ENCODE measurements at regions not wholly inside any gene's neighbourhood (a gene's known extent, or its start where the extent isn't known, plus 50 kb on each side); places are given as distances from the start of the nearest gene placed in this dataset.

DNA sequence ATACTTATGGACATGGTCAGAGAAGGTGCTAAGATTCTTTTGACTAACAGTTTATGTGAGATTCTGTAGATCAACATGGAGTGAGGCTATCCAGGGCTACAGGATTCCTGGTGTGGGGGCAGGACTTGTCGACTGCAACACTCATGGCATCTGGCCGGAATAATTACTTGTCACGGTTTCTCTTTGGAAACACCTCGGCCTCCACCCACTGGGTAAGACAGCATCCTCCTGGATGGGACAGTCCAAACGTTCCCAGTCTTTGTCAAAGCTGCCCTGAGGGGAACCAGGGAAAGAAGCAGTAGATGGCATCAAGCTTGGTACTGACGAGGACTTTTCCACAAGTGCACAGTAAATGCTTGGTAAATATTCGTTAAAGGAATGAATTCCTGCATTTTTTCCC, 762.8 kb downstream of the BRD1 start:
- Mint-ChIP-seq H3K27ac (no peak overlapping the region), H3K9me3 (no peaks in the 10 kb centered on the region), H3K4me1 (peaks cover 33% of the 10 kb centered on the region), H3K36me3 (ENCODE audit: low read depth) (no peaks in the 10 kb centered on the region), H3K4me3 (no peak overlapping the region), H3K27me3 (ENCODE audit: insufficient read depth, low read depth, poor library complexity) (peaks cover 4% of the 10 kb centered on the region)
- no peak overlapping the region for H3K4me2 ChIP-seq
- no peak overlapping the region for H2AFZ ChIP-seq
- no peak overlapping the region for H3K27ac ChIP-seq (ENCODE audit: low read depth)
- TF ChIP-seq NANOG (IDR thresholded peaks at IDR 0.05; ENCODE audit: borderline replicate concordance) (no peak), ZNF114 (CRISPR knock-in tag; IDR thresholded peaks at IDR 0.05) (no peak), ZNF331 (CRISPR knock-in tag; IDR thresholded peaks at IDR 0.05; ENCODE audit: low read depth) (no peak), JUNB (IDR thresholded peaks at IDR 0.05; ENCODE audit: unreplicated experiment) (no peak), EZH2 (IDR thresholded peaks at IDR 0.05; ENCODE audit: low read depth, unreplicated experiment) (no peak), STAT1 (IDR thresholded peaks at IDR 0.05; ENCODE audit: unreplicated experiment) (no peak), CREB1 (CRISPR knock-in tag; IDR thresholded peaks at IDR 0.05; ENCODE audit: low read depth) (no peak), POLR2AphosphoS5 (IDR thresholded peaks at IDR 0.05; ENCODE audit: low read depth) (no peak), EZH2phosphoT487 (IDR thresholded peaks at IDR 0.05; ENCODE audit: unreplicated experiment) (no peak)
- TF ChIP-seq, protein P1, sequence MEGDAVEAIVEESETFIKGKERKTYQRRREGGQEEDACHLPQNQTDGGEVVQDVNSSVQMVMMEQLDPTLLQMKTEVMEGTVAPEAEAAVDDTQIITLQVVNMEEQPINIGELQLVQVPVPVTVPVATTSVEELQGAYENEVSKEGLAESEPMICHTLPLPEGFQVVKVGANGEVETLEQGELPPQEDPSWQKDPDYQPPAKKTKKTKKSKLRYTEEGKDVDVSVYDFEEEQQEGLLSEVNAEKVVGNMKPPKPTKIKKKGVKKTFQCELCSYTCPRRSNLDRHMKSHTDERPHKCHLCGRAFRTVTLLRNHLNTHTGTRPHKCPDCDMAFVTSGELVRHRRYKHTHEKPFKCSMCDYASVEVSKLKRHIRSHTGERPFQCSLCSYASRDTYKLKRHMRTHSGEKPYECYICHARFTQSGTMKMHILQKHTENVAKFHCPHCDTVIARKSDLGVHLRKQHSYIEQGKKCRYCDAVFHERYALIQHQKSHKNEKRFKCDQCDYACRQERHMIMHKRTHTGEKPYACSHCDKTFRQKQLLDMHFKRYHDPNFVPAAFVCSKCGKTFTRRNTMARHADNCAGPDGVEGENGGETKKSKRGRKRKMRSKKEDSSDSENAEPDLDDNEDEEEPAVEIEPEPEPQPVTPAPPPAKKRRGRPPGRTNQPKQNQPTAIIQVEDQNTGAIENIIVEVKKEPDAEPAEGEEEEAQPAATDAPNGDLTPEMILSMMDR (conservative IDR thresholded peaks at IDR 0.05; ENCODE audit: low read depth in 2 of 2), result no peak
- TF ChIP-seq, protein P2, sequence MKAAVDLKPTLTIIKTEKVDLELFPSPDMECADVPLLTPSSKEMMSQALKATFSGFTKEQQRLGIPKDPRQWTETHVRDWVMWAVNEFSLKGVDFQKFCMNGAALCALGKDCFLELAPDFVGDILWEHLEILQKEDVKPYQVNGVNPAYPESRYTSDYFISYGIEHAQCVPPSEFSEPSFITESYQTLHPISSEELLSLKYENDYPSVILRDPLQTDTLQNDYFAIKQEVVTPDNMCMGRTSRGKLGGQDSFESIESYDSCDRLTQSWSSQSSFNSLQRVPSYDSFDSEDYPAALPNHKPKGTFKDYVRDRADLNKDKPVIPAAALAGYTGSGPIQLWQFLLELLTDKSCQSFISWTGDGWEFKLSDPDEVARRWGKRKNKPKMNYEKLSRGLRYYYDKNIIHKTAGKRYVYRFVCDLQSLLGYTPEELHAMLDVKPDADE (IDR thresholded peaks at IDR 0.05), result no peak
- TF ChIP-seq, protein P3, sequence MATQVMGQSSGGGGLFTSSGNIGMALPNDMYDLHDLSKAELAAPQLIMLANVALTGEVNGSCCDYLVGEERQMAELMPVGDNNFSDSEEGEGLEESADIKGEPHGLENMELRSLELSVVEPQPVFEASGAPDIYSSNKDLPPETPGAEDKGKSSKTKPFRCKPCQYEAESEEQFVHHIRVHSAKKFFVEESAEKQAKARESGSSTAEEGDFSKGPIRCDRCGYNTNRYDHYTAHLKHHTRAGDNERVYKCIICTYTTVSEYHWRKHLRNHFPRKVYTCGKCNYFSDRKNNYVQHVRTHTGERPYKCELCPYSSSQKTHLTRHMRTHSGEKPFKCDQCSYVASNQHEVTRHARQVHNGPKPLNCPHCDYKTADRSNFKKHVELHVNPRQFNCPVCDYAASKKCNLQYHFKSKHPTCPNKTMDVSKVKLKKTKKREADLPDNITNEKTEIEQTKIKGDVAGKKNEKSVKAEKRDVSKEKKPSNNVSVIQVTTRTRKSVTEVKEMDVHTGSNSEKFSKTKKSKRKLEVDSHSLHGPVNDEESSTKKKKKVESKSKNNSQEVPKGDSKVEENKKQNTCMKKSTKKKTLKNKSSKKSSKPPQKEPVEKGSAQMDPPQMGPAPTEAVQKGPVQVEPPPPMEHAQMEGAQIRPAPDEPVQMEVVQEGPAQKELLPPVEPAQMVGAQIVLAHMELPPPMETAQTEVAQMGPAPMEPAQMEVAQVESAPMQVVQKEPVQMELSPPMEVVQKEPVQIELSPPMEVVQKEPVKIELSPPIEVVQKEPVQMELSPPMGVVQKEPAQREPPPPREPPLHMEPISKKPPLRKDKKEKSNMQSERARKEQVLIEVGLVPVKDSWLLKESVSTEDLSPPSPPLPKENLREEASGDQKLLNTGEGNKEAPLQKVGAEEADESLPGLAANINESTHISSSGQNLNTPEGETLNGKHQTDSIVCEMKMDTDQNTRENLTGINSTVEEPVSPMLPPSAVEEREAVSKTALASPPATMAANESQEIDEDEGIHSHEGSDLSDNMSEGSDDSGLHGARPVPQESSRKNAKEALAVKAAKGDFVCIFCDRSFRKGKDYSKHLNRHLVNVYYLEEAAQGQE (IDR thresholded peaks at IDR 0.05; ENCODE audit: unreplicated experiment), result no peak
- TF ChIP-seq, protein P4, sequence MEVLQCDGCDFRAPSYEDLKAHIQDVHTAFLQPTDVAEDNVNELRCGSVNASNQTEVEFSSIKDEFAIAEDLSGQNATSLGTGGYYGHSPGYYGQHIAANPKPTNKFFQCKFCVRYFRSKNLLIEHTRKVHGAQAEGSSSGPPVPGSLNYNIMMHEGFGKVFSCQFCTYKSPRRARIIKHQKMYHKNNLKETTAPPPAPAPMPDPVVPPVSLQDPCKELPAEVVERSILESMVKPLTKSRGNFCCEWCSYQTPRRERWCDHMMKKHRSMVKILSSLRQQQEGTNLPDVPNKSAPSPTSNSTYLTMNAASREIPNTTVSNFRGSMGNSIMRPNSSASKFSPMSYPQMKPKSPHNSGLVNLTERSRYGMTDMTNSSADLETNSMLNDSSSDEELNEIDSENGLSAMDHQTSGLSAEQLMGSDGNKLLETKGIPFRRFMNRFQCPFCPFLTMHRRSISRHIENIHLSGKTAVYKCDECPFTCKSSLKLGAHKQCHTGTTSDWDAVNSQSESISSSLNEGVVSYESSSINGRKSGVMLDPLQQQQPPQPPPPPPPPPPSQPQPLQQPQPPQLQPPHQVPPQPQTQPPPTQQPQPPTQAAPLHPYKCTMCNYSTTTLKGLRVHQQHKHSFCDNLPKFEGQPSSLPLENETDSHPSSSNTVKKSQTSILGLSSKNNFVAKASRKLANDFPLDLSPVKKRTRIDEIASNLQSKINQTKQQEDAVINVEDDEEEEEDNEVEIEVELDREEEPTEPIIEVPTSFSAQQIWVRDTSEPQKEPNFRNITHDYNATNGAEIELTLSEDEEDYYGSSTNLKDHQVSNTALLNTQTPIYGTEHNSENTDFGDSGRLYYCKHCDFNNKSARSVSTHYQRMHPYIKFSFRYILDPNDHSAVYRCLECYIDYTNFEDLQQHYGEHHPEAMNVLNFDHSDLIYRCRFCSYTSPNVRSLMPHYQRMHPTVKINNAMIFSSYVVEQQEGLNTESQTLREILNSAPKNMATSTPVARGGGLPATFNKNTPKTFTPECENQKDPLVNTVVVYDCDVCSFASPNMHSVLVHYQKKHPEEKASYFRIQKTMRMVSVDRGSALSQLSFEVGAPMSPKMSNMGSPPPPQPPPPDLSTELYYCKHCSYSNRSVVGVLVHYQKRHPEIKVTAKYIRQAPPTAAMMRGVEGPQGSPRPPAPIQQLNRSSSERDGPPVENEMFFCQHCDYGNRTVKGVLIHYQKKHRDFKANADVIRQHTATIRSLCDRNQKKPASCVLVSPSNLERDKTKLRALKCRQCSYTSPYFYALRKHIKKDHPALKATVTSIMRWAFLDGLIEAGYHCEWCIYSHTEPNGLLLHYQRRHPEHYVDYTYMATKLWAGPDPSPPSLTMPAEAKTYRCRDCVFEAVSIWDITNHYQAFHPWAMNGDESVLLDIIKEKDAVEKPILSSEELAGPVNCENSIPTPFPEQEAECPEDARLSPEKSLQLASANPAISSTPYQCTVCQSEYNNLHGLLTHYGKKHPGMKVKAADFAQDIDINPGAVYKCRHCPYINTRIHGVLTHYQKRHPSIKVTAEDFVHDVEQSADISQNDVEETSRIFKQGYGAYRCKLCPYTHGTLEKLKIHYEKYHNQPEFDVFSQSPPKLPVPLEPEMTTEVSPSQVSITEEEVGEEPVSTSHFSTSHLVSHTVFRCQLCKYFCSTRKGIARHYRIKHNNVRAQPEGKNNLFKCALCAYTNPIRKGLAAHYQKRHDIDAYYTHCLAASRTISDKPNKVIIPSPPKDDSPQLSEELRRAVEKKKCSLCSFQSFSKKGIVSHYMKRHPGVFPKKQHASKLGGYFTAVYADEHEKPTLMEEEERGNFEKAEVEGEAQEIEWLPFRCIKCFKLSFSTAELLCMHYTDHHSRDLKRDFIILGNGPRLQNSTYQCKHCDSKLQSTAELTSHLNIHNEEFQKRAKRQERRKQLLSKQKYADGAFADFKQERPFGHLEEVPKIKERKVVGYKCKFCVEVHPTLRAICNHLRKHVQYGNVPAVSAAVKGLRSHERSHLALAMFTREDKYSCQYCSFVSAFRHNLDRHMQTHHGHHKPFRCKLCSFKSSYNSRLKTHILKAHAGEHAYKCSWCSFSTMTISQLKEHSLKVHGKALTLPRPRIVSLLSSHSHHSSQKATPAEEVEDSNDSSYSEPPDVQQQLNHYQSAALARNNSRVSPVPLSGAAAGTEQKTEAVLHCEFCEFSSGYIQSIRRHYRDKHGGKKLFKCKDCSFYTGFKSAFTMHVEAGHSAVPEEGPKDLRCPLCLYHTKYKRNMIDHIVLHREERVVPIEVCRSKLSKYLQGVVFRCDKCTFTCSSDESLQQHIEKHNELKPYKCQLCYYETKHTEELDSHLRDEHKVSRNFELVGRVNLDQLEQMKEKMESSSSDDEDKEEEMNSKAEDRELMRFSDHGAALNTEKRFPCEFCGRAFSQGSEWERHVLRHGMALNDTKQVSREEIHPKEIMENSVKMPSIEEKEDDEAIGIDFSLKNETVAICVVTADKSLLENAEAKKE (CRISPR knock-in tag; IDR thresholded peaks at IDR 0.05), result no peak
- H3K9me2 ChIP-seq (ENCODE audit: insufficient read depth), result no peaks in the 10 kb centered on the region
- H3K27me3 ChIP-seq (ENCODE audit: insufficient read depth), result no peaks in the 10 kb centered on the region
- peaks cover 3% of the 10 kb centered on the region; the same call in 1 of the 2 replicates for H3K36me3 ChIP-seq (ENCODE audit: insufficient read depth)
- ATAC-seq (no peak), DNase-seq (ENCODE audit: low spot score) (no peak)
- H3F3A ChIP-seq (replicated peaks; ENCODE audit: low read depth), result no peaks in the 10 kb centered on the region
- H3K4me1 ChIP-seq (ENCODE audit: insufficient read depth), result no peaks in the 10 kb centered on the region
- no peaks in the 10 kb centered on the region for H4K20me1 ChIP-seq (replicated peaks; ENCODE audit: insufficient read depth)
- no peaks in the 10 kb centered on the region for H3K79me2 ChIP-seq (replicated peaks; ENCODE audit: insufficient read depth)
- no peak overlapping the region for H3K4me3 ChIP-seq

All from GM23338 (cell line).